SIG-M5 (cell line): ENCODE measurements at regions not wholly inside any gene's neighbourhood (a gene's known extent, or its start where the extent isn't known, plus 50 kb on each side); places are given as distances from the start of the nearest gene placed in this dataset.
A peak's percentile ranks its signal among the peaks of the same experiment; 100 is the strongest.

Source experiments
- DNase-seq: peaks from one replicate; lab custom pipeline; 2025; lab: John Stamatoyannopoulos, UW

DNA sequence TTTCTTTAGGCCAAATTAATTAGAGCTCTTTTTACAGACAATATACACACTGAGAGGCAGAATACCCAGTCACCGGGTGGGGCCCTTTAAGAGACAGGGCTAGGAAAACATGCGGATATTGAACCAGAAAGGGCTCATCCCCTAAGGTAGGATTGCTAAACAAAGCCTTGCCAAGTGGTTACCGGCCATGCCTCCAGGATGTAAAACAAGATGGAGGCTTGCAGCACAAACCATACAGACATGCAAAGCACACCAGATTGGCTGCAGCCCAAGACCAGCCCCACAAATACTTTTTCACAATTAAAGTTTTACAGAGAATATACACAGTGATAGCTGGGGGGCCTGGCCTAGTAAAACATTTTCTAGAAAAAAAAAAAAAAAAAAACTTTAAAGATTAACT lies 210.0 kb downstream of the KLHL4 start:
- no peak for DNase-seq

GRCh38 chrX:87728024-87728423 lies 210.4 kb downstream of the KLHL4 start:
- DNase-seq = no peak

GRCh38 chrX:87728459-87728858 lies 210.9 kb downstream of the KLHL4 start:
- no peak for DNase-seq

DNA sequence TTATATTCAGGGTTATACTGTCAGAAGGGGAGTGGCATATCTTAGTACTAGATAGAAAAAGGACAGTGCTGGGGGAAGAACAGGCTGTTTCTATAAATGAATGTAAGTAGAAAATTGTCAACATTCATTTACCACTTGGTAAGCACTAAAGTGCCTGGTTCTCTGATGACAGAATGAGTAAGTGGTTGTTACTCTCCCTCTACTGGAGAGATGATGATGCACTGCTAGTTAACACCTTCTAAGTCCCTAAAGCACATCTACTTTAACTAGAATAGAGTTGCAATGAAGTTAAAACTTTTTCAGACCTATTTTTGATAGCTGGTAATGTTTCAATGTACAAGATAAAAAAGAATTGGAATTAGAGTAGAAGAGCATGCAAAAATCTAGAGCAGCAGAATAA lies 214.5 kb downstream of the KLHL4 start:
- DNase-seq = no peak

GRCh38 chrX:87736576-87736975 lies 219.0 kb downstream of the KLHL4 start:
- no peak for DNase-seq

DNA sequence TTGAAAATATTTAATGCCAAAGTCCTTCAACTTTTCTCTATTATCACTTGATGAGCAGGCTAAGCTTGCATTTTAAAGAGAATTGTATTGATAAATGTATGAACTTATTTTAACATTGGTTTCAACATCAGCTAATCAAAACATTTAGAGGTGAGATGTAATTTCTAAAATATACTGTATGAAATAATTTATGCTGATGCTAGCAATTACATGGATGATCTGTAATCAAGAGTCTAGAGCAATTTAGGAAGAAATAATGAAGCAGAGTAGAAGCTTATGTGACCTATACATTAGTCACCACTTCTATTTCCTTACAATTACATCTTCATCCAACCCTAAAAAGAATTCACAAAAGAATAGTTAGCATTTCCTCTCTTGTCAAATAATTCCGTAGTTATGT lies 226.8 kb downstream of the KLHL4 start:
- DNase-seq = no peak

DNA sequence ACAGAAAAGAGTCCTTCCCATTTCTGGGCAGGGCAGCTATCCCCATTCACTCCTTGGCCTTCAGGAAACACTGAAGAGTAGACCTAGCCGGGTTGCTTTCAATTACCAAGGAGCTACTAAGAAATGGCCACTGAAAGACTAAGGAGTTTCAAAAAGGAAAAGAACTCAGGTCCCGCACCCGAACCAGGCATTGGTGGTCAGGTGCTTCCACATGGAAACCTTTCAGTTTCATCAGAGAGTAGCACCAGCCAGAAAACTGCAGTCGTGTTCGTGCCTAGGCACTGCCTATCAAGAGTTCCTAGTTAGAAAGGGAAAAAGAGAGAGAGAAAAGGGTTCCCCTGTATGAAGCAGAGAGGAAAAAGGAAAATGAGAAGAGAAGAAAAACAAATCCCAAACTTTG lies 237.9 kb downstream of the KLHL4 start:
- no peak for DNase-seq

- DNase-seq = no peak
Observed at GRCh38 chrX:87788976-87789375, 271.4 kb downstream of the KLHL4 start.

DNA sequence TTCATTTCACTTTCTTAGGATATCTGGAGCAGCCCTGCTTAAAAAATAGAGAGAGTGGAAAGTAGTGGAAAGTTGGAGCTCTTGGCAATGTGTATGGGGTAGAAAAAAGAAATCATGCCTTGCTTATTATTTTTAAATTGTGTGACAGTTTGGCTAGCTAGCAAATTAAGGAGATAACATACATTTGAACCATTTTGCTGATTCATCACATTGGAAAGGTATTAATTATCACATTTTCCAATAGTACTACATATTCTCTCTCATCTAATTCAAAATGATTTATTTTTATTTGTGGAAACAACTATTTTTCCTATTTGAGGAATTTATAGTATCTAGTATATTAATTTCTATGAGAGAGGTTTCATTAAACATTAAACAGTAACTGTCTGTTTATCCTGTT lies 280.4 kb downstream of the KLHL4 start:
- DNase-seq = no peak

DNA sequence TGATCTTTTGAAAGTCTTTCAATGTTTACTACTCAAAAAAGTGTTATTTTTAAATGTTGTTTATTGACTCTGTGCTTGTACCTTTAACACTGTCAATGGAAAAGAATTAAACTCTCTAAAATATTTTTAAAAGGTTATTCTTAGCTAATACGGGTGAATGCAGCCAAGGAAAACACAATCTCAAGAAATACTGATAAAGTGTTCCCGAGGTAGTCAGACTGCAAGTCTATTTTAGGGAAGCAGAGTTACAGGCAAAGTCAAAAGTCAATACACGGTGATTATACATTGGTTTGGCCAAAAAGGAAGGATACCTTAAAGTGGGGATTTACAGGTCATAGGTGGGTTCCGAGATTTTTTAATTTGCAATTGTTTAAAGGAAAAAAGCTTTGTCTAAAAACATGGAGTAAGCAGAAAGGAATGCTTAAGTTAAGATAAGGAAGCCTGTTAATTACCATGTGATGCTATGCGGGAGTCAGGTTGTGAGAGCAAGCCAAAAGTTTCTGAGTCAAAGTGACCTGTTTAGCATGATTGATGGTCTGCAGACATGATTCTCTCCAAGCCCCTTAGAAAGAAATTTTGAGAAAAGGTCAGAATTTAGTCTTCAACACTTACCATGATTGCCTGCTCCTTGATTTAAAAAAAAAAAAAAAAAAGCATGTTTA lies 288.4 kb downstream of the KLHL4 start:
- no peak for DNase-seq

DNA sequence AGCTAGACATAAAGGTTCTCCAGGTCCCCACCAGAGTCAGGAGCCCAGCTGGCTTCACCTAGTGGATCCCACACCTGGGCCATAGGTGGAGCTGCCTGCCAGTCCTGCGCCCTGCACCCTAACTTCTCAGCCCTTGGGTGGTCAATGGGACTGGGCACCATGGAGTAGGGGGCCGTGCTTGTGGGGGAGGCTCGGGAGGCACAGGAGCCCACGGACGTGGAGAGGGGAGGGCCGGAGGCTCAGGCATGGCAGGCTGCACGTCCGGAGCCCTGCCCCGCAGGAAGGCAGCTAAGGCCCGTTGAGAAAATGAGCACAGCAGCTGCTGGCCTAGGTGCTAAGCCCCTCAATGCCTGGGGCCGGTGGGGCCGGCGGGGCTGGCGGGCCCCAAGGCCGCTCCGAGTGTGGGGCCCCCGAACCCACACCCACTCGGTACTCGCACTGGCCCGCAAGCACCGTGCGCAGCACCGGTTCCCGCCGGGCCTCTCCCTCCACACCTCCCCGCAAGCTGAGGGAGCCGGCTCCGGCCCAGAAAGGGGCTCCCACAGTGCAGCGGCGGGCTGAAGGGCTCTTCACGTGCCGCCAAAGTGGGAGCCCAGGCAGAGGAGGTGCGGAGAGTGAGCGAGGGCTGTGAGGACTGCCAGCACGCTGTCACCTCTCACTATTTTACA lies 291.1 kb downstream of the KLHL4 start:
- DNase-seq = no peak

DNA sequence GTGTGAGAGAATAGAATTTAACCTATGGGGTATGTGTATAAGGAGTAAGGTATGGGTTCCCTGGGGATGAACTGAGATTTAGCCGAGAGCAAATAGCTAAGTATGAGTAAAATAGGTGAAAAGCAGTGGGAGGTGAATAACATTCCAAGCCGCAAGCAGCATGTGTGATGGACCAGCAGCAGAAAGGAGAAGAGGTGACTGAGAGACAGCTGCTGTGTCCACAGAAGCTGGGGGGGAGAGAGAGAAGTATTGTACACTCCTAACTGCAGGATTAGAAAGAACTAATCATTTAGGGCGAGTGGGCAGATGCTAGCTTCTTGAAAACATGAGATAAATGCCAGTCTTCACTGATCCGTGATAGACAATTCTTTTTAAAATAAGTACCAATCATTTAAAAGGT lies 296.0 kb downstream of the KLHL4 start:
- no peak for DNase-seq

- no peak for DNase-seq
Observed at GRCh38 chrX:87846956-87847355, 329.4 kb downstream of the KLHL4 start.

DNA sequence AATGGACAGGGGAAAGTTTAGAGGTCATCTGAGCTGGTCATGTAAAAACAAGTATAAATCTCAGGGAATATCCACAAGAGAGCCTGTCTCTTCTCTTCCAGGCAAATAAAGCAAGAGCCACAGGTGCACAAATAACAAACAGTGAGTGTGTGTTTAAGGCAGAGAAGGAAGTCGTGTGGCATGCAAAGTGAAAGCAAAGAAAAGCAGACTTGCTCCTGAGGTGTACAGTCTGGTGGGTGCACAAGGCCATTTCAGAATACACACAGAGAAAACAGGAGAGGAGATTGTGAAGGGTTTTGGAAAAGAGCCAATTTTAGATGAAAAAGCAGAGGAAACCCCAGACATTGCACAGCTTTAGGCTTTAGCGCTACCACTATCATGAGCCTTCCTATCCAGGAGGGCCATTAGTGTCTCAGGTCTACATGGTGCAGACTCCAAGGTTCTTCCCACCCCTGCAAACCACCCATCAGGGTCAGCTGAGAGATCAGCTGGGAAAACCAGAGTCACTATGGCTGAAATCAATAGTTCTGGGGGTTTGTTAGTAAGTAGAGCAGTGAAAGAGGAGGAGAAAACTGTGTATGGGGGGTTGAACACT lies 355.8 kb downstream of the KLHL4 start:
- no peak for DNase-seq

- peak; percentile 2 for DNase-seq
Observed at GRCh38 chrX:87874043-87874442, 356.4 kb downstream of the KLHL4 start.

DNA sequence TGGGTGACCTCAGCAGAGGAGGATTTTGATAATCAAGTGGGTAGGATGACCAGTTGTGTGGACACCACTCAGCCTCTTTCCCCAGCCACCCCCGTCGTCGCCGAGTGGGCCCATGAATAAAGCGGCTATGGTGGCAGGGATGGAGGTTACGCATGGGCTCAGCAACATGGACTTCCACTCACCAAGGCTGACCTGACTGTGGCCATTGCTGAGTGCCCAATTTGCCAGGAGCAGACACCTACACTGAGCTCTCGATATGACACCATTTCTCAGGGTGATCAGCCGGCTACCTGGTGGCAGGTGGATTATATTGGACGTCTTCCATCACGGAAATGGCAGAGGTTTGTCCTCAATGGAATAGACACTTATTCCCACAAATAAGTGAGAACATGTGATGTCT lies 361.3 kb downstream of the KLHL4 start:
- DNase-seq = no peak

- no peak for DNase-seq
Observed at GRCh38 chrX:87890437-87890836, 372.8 kb downstream of the KLHL4 start.

GRCh38 chrX:87895421-87895820 lies 377.8 kb downstream of the KLHL4 start:
- DNase-seq = no peak

GRCh38 chrX:87896057-87896456 lies 378.5 kb downstream of the KLHL4 start:
- no peak for DNase-seq

GRCh38 chrX:87900320-87900908 lies 382.8 kb downstream of the KLHL4 start:
- DNase-seq = no peak

GRCh38 chrX:87901060-87901459 lies 383.5 kb downstream of the KLHL4 start:
- DNase-seq = no peak

DNA sequence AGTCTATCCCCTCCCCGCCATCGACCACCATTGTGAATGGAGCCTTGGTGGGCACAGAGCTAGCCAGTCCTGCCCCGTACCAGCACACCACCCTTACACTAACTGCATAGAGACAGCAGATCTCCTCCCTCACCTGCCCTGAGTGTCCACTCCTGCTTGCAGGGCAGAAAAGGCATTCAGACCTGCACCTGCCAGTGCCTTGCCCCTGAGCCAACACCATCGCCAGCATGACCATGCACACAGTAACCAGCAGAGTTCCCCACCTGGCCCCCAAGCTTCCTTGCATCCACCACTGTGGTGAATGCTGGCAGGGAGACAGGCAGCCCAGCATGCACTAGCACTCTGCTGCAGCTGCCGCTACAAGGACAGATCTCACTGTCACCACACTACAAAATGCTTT lies 397.1 kb downstream of the KLHL4 start:
- DNase-seq = no peak

DNA sequence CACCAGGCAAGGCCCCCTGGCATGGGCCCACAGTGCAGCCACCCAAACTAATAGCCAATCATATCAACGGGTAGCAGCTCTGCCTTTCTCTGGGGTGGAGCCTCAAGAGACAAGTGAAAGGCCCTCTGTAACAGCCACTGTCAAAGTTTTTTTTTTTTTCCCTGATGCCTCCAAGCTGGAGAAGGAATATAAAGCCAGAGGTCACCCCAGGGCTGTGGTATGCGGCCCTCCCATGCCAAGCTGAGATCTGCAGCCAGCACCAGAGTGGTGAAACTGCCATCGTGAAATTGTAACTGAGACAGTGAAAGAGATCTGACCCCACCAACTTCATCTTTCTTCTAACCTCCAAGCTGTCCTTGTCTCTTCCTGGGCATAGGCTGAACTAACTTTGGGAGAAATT lies 407.0 kb downstream of the KLHL4 start:
- DNase-seq = no peak
